ENCODE measurements at regions not wholly inside any gene's neighbourhood (a gene's known extent, or its start where the extent isn't known, plus 50 kb on each side); places are given as distances from the start of the nearest gene placed in this dataset.

DNA sequence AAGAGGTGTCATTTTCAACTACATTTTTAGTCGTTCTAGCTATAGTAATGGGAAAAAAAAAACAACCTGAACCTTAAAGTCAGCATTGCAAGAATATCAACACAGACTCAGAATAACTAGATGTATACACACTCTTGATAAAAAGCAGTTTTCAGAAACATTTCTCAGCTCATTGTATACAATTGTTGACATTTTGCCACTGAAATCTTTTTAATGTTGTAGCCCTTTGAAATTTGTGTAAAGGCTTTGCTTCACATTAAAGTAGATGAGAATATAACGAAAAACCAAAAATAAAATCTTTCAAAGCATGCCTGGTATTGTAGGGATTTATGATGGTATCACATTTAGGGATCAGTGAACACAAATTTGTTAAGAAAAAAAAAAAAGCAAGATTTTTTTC lies 87.2 kb upstream of the SLC10A2 start:
- TF ChIP-seq CTCF (IDR thresholded peaks at IDR 0.05; ENCODE audit: low read depth, low read length) (no peak), EZH2phosphoT487 (IDR thresholded peaks at IDR 0.05; ENCODE audit: low read depth) (no peak)

All from OCI-LY3 (cell line).